DMS53 (cell line): ENCODE measurements at regions not wholly inside any gene's neighbourhood (a gene's known extent, or its start where the extent isn't known, plus 50 kb on each side); places are given as distances from the start of the nearest gene placed in this dataset.
A peak's percentile ranks its signal among the peaks of the same experiment; 100 is the strongest.
"Not testable (repeated sequence)": the region's sequence is repeated elsewhere in the genome, so short reads cannot be mapped to it uniquely, and the experiment has no call there.

Experiments
- DNase-seq: peaks from one replicate; lab custom pipeline; 2025; lab: John Stamatoyannopoulos, UW

- DNase-seq, result no peak
Observed at GRCh38 chr5:43926923-43927322, 323.9 kb downstream of the NNT start.

GRCh38 chr5:43920422-43920821, 317.4 kb downstream of the NNT start:
- no peak for DNase-seq

- no peak for DNase-seq
Observed at GRCh38 chr5:43917925-43918324, 314.9 kb downstream of the NNT start.

- DNase-seq, result no peak
Observed at GRCh38 chr5:43903129-43903528, 300.1 kb downstream of the NNT start.

GRCh38 chr5:43900974-43901373, 298.0 kb downstream of the NNT start:
- DNase-seq, result no peak

- no peak for DNase-seq
Observed at GRCh38 chr5:43895876-43896275, 292.9 kb downstream of the NNT start.

GRCh38 chr5:43893951-43894684, 291.1 kb downstream of the NNT start:
- DNase-seq, result peak; percentile 12

- no peak for DNase-seq
Observed at GRCh38 chr5:43891112-43891511, 288.1 kb downstream of the NNT start.

- no peak for DNase-seq
Observed at GRCh38 chr5:43889233-43889632, 286.3 kb downstream of the NNT start.

GRCh38 chr5:43875741-43876140, 272.8 kb downstream of the NNT start:
- no peak for DNase-seq

- DNase-seq, result peak; percentile 3
Observed at GRCh38 chr5:43874772-43875171, 271.8 kb downstream of the NNT start.

- DNase-seq, result no peak
Observed at GRCh38 chr5:43873791-43874190, 270.8 kb downstream of the NNT start.

- no peak for DNase-seq
Observed at GRCh38 chr5:43859309-43859708, 256.3 kb downstream of the NNT start.

- no peak for DNase-seq
Observed at GRCh38 chr5:43855452-43855851, 252.5 kb downstream of the NNT start.

- no peak for DNase-seq
Observed at GRCh38 chr5:43854697-43855292, 251.8 kb downstream of the NNT start.

GRCh38 chr5:43852279-43852678, 249.3 kb downstream of the NNT start:
- no peak for DNase-seq

GRCh38 chr5:43851741-43852140, 248.8 kb downstream of the NNT start:
- no peak for DNase-seq

GRCh38 chr5:43840424-43841125, 237.6 kb downstream of the NNT start:
- DNase-seq, result no peak

GRCh38 chr5:43839218-43839617, 236.2 kb downstream of the NNT start:
- no peak for DNase-seq

GRCh38 chr5:43837996-43838395, 235.0 kb downstream of the NNT start:
- no peak for DNase-seq

GRCh38 chr5:43837091-43837490, 234.1 kb downstream of the NNT start:
- DNase-seq, result no peak

- DNase-seq, result no peak
Observed at GRCh38 chr5:43833961-43834360, 231.0 kb downstream of the NNT start.

- DNase-seq, result not testable (repeated sequence)
Observed at GRCh38 chr5:43824325-43824964, 221.5 kb downstream of the NNT start.
